HG03354 (cell line): ENCODE measurements at regions not wholly inside any gene's neighbourhood (a gene's known extent, or its start where the extent isn't known, plus 50 kb on each side); places are given as distances from the start of the nearest gene placed in this dataset.
A peak's percentile ranks its signal among the peaks of the same experiment; 100 is the strongest.

Experiments used
- ATAC-seq: cut with Tn5 transposase; IDR thresholded peaks from one replicate; pipeline ENCODE4 v1.9.1; 2021; ENCODE audit warnings: mild to moderate bottlenecking; ENCODE audit not compliant: unreplicated experiment, poor library complexity, severe bottlenecking

GRCh38 chr12:107478881-107479280 is 206.7 kb upstream of the PWP1 start:
- ATAC-seq, result no peak

DNA sequence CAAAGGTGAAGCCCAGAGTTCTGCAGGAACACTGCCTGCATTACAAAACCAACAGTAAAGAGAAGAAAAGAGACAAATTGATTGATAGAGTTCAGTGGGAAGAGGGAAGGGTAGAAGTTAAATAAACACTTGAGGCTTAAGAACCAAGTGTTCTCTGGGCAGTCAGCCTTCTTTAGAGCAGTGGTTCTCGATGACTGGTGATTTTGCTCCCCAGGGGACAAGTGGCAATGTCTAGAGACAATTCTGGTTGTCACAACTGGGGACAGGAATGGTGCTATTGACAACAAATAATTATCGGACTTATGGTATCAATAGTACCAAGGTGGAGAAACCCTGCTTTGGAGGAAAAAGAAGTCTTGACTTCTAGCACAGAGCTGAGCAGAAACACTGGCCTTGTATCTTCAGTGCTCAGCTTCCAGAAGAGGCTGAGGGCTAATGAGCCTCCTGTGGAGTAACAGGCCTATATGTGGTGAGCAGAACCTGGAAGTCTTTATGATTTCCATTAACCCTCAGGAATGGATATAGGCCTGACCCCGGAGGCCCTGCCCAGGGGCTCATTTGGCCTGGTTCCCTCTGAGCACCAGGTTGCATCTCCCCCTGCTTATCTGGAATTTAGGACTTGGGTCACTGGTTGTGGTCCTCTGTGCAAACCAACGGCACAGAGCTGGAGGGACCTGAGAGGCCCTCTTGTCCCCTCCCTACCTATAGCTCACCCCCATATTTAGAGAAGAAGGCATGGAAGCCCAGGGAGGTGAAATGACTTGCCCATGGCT is 204.6 kb upstream of the PWP1 start:
- no peak for ATAC-seq

DNA sequence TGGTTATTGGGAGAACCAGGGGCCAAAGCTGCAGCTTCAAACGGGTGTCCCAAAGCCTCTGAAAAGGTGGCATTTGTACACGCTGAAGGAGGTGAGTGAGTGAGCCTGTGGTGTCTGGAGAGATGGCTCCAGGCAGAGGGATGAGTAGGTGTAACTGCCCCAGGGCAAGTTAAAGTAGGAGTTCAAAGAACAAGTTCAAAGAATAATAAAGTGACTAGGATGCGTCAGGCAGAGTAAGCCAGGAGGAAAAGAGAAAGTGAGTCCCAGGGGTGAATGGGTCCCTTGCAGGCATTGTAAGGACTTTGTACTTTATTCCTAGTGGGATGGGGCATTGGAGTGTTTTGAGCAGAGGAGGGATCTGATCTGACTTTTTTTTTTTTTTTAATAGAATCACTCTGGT is 201.4 kb upstream of the PWP1 start:
- ATAC-seq, result no peak

DNA sequence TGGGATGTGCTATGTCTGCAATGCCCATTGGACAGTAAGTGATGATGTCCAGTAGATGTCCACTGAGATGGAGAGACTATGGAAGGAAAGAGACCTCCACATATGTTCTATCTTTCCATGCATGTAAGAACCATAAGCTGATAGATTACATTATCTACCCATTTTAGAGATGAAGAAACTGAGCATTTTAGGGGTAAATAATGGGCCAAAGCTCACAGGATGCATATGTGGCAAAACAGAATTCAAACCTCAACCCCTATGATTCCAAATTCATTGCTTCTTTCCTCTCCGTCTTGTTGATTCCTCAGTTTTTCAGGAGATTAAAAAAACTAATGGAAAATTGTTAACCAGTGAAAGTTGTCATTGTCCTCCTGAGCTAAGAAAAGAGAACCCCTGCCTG is 200.7 kb upstream of the PWP1 start:
- no peak for ATAC-seq

- no peak for ATAC-seq
Observed at GRCh38 chr12:107485731-107486130, 199.9 kb upstream of the PWP1 start.

- no peak for ATAC-seq
Observed at GRCh38 chr12:107486140-107486892, 199.3 kb upstream of the PWP1 start.

DNA sequence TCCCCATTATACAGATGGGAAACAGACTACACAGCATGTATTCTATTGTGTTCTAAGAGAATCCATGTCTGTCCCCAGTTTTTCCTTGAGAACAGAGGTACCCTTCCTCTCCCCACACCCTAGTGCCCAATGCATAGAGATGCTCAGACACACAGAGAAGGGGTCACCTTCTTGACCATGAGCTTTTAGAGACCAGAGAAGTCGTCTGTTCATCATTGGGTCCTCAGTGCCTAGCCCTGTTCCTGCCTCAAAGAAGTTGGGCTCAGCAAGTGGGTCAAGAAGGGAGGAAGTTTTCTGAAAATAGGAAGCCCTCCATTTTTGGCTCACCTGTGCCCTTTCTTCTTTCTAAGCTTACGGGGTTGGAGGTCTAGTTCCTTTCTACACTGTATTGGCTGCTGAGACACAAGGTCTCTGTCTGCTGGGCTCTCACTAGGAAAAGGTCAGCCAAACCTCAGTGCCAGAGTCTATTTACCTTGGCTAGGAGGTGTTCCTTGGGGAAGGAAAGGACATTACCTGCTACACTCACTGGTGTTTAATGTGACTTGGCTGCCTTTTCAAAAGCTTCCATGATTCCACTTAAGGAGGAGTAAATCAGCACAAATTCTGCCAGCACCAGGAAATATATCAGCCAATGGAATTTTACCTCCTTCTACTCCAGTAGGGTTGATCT is 198.5 kb upstream of the PWP1 start:
- no peak for ATAC-seq

DNA sequence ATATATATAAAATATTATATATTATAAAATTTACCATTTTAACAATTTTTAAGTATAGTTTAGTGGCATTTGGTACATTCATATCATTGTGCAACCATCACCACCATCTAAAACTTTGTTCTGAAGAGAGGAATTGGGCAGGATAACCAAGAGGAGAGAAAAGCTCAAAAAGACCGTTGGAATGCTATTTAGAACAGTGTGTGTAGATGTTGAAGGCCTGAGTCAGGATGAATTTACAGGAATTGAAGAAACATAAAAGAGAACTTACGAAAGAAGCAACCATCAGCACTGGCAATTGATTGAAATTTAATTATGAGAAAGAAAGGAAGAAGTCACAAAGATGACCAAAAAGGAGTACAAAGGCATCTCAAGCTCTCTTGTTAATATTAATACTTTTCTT is 196.9 kb upstream of the PWP1 start:
- ATAC-seq, result no peak

- peak; percentile 61 for ATAC-seq
Observed at GRCh38 chr12:107490010-107490409, 195.6 kb upstream of the PWP1 start.

- ATAC-seq, result no peak
Observed at GRCh38 chr12:107491856-107492255, 193.7 kb upstream of the PWP1 start.

GRCh38 chr12:107492393-107493134 is 193.0 kb upstream of the PWP1 start:
- no peak for ATAC-seq

DNA sequence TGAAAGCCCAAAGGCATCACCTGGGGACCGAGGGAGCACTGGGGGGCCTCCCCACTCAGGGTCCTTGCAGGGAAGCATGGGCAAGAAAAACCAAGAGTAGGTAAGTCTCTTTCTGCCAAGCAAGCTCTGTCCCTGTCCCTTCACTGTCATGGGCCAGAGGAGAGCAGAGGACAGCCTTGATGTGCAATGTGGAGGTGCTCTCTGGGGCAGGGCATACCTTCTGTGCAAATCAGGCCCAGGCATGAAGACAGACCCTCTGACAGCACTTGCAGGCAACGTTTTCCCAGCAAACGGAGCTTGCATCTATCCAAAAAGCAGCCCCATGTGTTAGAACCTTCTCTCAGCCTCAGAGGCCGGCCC is 192.5 kb upstream of the PWP1 start:
- no peak for ATAC-seq

- no peak for ATAC-seq
Observed at GRCh38 chr12:107493666-107494065, 191.9 kb upstream of the PWP1 start.

DNA sequence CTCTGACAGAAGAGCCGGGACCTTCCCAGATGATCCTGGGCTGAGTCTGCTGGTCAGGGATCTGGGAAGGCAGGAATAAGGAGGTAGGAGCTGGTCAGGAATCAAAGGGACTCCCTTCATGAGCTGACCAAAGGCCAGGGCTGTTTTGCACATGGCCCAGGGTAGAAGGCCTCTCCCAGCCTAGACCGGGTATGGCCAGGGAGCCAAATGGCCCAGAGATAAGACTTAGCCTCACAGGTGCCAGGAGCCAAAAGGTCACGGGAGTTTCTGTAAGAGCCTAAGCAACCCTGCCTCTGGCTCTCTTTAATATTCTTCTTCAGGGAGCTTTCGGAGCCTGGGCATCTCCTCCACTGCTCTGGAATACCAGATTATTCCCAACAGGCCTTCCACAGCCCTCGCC is 191.3 kb upstream of the PWP1 start:
- ATAC-seq, result no peak

GRCh38 chr12:107495604-107496003 is 190.0 kb upstream of the PWP1 start:
- no peak for ATAC-seq

- ATAC-seq, result no peak
Observed at GRCh38 chr12:107497231-107497630, 188.4 kb upstream of the PWP1 start.

DNA sequence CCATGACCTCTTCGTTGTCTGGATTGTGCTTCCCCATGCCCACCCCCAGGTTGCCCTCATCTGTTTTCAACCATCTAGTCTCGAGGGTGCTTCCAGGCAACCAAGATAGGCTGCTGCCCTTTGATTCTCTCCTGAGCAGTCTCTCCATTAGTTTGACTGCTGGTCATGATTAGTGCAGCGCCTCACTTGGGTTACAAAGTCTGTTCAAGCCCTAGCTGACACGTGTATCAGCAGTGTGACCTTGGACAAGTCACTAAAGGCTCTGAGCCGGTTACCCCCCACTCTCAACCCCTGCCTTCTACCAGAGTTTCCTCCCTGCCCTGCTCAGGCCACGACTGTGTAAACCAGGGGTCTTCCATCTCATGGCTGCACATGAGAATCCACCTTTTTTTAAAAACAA is 185.3 kb upstream of the PWP1 start:
- no peak for ATAC-seq

DNA sequence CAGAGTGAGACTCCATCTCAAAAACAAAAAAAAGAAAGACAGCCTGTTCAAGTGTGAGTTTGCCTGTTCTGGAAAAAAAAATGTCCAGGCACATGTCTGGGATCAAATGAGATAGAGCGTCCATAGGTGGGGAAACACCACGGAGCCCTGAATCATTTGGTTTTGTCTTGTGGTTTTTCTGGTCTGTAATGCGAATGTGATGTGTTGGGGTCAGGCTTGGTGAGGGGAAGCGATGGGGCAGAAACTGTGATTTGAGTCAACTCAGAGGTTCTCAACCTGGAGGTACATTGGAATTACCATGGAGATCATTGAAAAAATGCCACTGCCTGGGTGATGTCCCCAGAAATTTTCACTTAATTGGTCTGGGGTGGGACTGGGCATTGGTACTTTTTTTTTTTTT is 183.9 kb upstream of the PWP1 start:
- ATAC-seq, result no peak

DNA sequence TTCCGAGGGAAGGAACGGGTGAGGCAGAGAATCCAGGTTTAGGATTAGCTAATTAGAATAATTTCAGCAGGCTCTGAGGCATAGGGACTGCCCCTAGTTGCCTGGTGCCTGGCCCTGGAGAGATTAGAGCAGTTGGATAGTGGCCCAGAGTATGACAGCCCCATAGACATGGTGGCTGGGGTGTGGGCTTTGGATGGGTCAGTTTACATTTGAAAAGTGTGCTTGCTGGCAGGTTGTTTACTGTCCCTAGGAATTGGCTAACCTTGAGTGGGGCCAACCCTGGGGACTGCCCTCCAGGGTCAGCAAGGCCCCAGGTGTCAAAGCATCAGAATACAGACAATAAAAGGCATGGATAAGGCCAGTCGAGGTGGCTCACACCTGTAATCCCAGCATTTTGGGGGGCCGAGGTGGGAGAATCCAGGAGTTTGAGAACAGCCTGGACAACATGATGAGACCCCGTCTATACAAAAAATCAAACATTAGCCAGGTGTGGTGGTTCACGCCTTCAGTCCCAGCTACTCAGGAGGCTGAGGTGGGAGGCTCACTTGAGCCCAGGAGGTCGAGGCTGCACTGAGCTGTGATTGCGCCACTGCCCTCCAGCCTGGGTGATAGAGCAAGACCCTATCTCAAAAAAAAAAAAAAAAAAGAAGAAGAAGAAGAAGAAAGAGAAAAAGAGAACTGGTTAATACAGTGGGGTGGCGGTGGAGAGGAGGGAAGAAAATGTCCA is 182.3 kb upstream of the PWP1 start:
- ATAC-seq, result no peak
